ENCODE measurements at regions not wholly inside any gene's neighbourhood (a gene's known extent, or its start where the extent isn't known, plus 50 kb on each side); places are given as distances from the start of the nearest gene placed in this dataset.
"Not testable (repeated sequence)": the region's sequence is repeated elsewhere in the genome, so short reads cannot be mapped to it uniquely, and the experiment has no call there.

DNA sequence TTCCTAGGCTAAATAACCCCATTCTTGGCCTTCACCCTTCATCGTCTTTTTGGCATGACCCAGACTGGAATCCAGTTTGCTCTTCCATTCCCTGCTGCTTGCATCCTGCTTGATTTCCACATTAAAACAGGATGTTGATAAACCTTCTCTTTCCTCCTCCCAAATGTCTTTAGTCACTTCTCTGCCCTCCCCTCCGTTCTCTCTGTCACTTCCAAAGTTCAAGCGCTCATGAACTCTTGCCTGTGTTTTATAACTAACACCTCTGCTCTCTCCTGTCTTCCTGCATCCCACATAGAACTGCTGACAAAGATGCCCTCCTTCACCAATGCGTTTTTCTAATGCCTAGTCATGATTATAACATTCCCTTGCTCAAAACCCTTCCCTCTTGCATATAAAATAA, 65.6 kb upstream of the SLC44A3 start:
- 76 to 97% methylated on average over 4 of the region's 4 CpGs for WGBS, 2 experiments (ENCODE audit: insufficient coverage in 1 of 2, insufficient read length in 1 of 2)
- Mint-ChIP-seq H3K36me3 (ENCODE audit: low read depth) (no peaks in the 10 kb centered on the region), H3K4me3 (no peak overlapping the region), H3K27ac (no peak overlapping the region), H3K27me3 (ENCODE audit: insufficient read depth) (no peaks in the 10 kb centered on the region), H3K4me1 (peaks cover 38% of the 10 kb centered on the region), H3K9me3 (peaks cover 6% of the 10 kb centered on the region)
- DNase-seq = no peak
- TF ChIP-seq, protein P1, sequence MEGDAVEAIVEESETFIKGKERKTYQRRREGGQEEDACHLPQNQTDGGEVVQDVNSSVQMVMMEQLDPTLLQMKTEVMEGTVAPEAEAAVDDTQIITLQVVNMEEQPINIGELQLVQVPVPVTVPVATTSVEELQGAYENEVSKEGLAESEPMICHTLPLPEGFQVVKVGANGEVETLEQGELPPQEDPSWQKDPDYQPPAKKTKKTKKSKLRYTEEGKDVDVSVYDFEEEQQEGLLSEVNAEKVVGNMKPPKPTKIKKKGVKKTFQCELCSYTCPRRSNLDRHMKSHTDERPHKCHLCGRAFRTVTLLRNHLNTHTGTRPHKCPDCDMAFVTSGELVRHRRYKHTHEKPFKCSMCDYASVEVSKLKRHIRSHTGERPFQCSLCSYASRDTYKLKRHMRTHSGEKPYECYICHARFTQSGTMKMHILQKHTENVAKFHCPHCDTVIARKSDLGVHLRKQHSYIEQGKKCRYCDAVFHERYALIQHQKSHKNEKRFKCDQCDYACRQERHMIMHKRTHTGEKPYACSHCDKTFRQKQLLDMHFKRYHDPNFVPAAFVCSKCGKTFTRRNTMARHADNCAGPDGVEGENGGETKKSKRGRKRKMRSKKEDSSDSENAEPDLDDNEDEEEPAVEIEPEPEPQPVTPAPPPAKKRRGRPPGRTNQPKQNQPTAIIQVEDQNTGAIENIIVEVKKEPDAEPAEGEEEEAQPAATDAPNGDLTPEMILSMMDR (conservative IDR thresholded peaks at IDR 0.05) = no peak
- no peaks in the 10 kb centered on the region for H3K36me3 ChIP-seq (ENCODE audit: control insufficient read depth, insufficient read depth, low read length)
- peak overlapping the region; percentile 28 for H3K4me3 ChIP-seq (ENCODE audit: low read length)
- no peak overlapping the region for H3K27ac ChIP-seq (ENCODE audit: low read depth, low read length)
- H3K27me3 ChIP-seq (ENCODE audit: control insufficient read depth, insufficient read depth, low read length, poor library complexity, severe bottlenecking) = no peaks in the 10 kb centered on the region
- H3K4me1 ChIP-seq (ENCODE audit: control insufficient read depth, insufficient read depth, low read length) = peaks cover 11% of the 10 kb centered on the region
- peaks cover 7% of the 10 kb centered on the region for H3K9me3 ChIP-seq (ENCODE audit: control insufficient read depth, low read length)
- H3K9ac ChIP-seq (ENCODE audit: extremely low read depth, low read length, poor library complexity, severe bottlenecking) = no peak overlapping the region

DNA sequence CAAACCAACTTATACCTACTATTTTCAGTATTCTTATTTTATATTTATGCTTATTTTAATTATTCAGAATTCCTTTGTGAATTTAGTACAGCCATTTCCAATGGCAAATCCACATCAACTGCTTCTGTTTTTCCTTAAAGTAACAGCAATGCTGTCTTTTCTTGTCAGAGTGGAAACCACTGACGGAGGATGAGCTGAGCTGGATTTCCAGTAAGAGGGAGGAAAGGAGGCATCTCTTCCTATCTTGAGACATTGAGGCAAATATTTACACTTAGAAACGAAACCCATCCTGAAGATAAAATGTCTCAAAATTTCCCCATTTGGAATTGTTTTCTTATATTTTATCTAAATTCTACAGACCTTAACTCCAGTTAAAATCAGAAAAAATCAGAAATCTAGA, 66.1 kb upstream of the SLC44A3 start:
- 49% methylated on average over 2 of the region's 2 CpGs; no CpG with 5 or more reads in 1 of the 2 experiments for WGBS, 2 experiments (ENCODE audit: insufficient coverage in 1 of 2, insufficient read length in 1 of 2)
- Histone ChIP-seq H3K4me3 (ENCODE audit: low read length) (no peak overlapping the region), H3K9ac (ENCODE audit: extremely low read depth, low read length, poor library complexity, severe bottlenecking) (no peak overlapping the region), H3K27ac (ENCODE audit: low read depth, low read length) (no peak overlapping the region), H3K27me3 (ENCODE audit: control insufficient read depth, insufficient read depth, low read length, poor library complexity, severe bottlenecking) (no peaks in the 10 kb centered on the region), H3K36me3 (ENCODE audit: control insufficient read depth, insufficient read depth, low read length) (no peaks in the 10 kb centered on the region), H3K9me3 (ENCODE audit: control insufficient read depth, low read length) (peaks cover 8% of the 10 kb centered on the region), H3K4me1 (ENCODE audit: control insufficient read depth, insufficient read depth, low read length) (peaks cover 11% of the 10 kb centered on the region)
- Mint-ChIP-seq H3K4me1 (peaks cover 38% of the 10 kb centered on the region), H3K4me3 (no peak overlapping the region), H3K36me3 (ENCODE audit: low read depth) (no peaks in the 10 kb centered on the region), H3K27ac (no peak overlapping the region), H3K9me3 (peaks cover 11% of the 10 kb centered on the region), H3K27me3 (ENCODE audit: insufficient read depth) (no peaks in the 10 kb centered on the region)
- DNase-seq = no peak
- TF ChIP-seq, protein P1 (conservative IDR thresholded peaks at IDR 0.05) = no peak

DNA sequence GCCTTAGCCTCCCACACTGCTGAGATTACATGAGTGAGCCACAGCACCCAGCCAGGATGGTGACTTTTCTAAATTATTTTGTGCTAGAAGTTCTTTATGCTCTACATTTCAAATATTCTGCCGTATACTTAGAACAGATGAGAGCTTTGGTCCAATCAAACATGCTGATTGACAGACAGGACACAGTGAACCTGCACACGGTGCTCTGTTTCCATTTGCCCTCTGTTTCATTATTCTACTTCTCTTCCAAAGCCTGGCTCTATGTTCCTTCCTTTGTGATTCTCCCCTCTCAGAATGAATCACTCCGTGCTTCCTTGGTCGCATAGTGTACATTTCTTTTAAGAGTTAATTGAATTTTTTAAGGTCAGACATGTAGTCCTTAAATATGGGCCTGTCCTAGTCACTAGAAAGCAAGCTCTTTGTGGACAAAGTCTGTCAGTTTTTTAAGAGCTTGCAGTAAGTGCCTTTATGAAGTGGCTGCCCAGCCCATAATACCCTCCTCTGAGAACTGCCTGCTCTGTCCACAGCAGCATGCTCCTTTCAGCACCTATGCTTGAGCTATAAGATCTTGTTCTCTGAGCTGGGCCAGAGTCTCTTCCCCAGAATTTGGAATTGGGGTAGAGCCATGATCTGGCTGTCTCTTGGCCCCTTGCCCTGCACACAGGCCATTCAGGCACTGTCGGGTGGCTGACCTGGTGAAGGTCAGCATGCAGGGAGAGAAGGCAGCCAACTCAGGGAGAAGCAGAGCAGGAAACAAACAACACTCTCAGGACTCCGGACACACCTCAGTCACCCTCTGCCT, 66.8 kb upstream of the SLC44A3 start:
- Mint-ChIP-seq H3K9me3 (peaks cover 12% of the 10 kb centered on the region), H3K27ac (no peak overlapping the region), H3K4me1 (peaks cover 35% of the 10 kb centered on the region), H3K36me3 (ENCODE audit: low read depth) (no peaks in the 10 kb centered on the region), H3K27me3 (ENCODE audit: insufficient read depth) (no peaks in the 10 kb centered on the region), H3K4me3 (no peak overlapping the region)
- Histone ChIP-seq H3K27me3 (ENCODE audit: control insufficient read depth, insufficient read depth, low read length, poor library complexity, severe bottlenecking) (no peaks in the 10 kb centered on the region), H3K9ac (ENCODE audit: extremely low read depth, low read length, poor library complexity, severe bottlenecking) (no peak overlapping the region), H3K4me1 (ENCODE audit: control insufficient read depth, insufficient read depth, low read length) (peaks cover 11% of the 10 kb centered on the region), H3K9me3 (ENCODE audit: control insufficient read depth, low read length) (peaks cover 12% of the 10 kb centered on the region), H3K36me3 (ENCODE audit: control insufficient read depth, insufficient read depth, low read length) (no peaks in the 10 kb centered on the region), H3K27ac (ENCODE audit: low read depth, low read length) (no peak overlapping the region), H3K4me3 (ENCODE audit: low read length) (peak overlapping the region; percentile 54)
- DNase-seq = peak; percentile 59
- WGBS, 2 experiments (ENCODE audit: insufficient coverage in 1 of 2, insufficient read length in 1 of 2) = 48 to 59% methylated on average over 5 to 6 of the region's 6 CpGs
- TF ChIP-seq, protein P1 (conservative IDR thresholded peaks at IDR 0.05) = no peak

DNA sequence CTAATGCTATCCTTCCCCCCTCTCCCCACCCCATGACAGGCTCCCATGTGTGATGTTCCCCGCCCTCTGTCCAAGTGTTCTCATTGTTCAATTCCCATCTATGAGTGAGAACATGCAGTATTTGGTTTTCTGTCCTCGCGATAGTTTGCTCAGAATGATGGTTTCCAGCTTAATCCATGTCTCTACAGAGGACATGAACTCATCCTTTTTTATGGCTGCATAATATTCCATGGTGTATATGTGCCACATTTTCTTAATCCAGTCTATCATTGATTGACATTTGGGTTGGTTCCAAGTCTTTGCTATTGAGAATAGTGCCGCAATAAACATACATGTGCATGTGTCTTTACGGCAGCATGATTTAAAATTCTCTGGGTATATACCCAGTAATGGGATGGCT, 68.7 kb upstream of the SLC44A3 start:
- not testable (repeated sequence) for H3K27ac Mint-ChIP-seq; H3K27me3 Mint-ChIP-seq (ENCODE audit: insufficient read depth); H3K4me3 ChIP-seq (ENCODE audit: low read length); H3K4me3 Mint-ChIP-seq; H3K27ac ChIP-seq (ENCODE audit: low read depth, low read length); H3K4me1 ChIP-seq (ENCODE audit: control insufficient read depth, insufficient read depth, low read length); DNase-seq; H3K36me3 Mint-ChIP-seq (ENCODE audit: low read depth); H3K27me3 ChIP-seq (ENCODE audit: control insufficient read depth, insufficient read depth, low read length, poor library complexity, severe bottlenecking); H3K36me3 ChIP-seq (ENCODE audit: control insufficient read depth, insufficient read depth, low read length); H3K9ac ChIP-seq (ENCODE audit: extremely low read depth, low read length, poor library complexity, severe bottlenecking)
- H3K4me1 Mint-ChIP-seq = peaks cover 31% of the 10 kb centered on the region
- H3K9me3 ChIP-seq (ENCODE audit: control insufficient read depth, low read length) = peaks cover 12% of the 10 kb centered on the region
- 74 to 79% methylated on average over 5 of the region's 5 CpGs for WGBS, 2 experiments (ENCODE audit: insufficient coverage in 1 of 2, insufficient read length in 1 of 2)
- peaks cover 12% of the 10 kb centered on the region for H3K9me3 Mint-ChIP-seq

Data from endodermal cell (in vitro differentiated cells).